ENCODE measurements at regions not wholly inside any gene's neighbourhood (a gene's known extent, or its start where the extent isn't known, plus 50 kb on each side); places are given as distances from the start of the nearest gene placed in this dataset.

GRCh38 chr2:13543550-13543949 lies 826.8 kb downstream of the TRIB2 start:
- DNase-seq (ENCODE audit: low read depth, low spot score) (no peak), FAIRE-seq (no peak)
- dilution Hi-C loops (cut with MboI; ENCODE audit: extremely low pct_ligation_motif_present, low sequenced_read_pairs) (no loop called here), intact Hi-C loops (cut with micrococcal nuclease) (no loop called here)
- Histone ChIP-seq H3K9me3 (replicated peaks; ENCODE audit: control insufficient read depth, insufficient read depth, low read length) (peaks cover 2% of the 10 kb centered on the region), H3K4me2 (ENCODE audit: insufficient read depth, low read length) (no peak overlapping the region), H3K9me1 (replicated peaks; ENCODE audit: control insufficient read depth, extremely low read depth, insufficient read depth, low read length) (no peaks in the 10 kb centered on the region), H3K27ac (ENCODE audit: insufficient read depth, low read depth, low read length) (no peak overlapping the region), H3K4me3 (replicated peaks in 1 of 3; ENCODE audit: insufficient read depth in 1 of 3, low read depth in 1 of 3, low read length in 3 of 3) (no peak overlapping the region), H2AFZ (ENCODE audit: low read depth, low read length) (no peak overlapping the region), H3K79me2 (ENCODE audit: control insufficient read depth, insufficient read depth, low read length) (no peaks in the 10 kb centered on the region), H3K9ac (replicated peaks; ENCODE audit: extremely low read depth, insufficient read depth, low read length) (no peak overlapping the region), H3K27me3 (ENCODE audit: control insufficient read depth in 2 of 2, insufficient read depth in 2 of 2, low read length in 2 of 2) (no peaks in the 10 kb centered on the region), H4K20me1 (replicated peaks; ENCODE audit: control insufficient read depth, extremely low read depth, insufficient read depth, low read length) (no peaks in the 10 kb centered on the region), H3K4me1 (ENCODE audit: control insufficient read depth, extremely low read depth, insufficient read depth, low read length) (no peaks in the 10 kb centered on the region), H3K36me3 (ENCODE audit: control insufficient read depth in 2 of 2, extremely low read depth in 1 of 2, insufficient read depth in 2 of 2, low read length in 2 of 2) (no peaks in the 10 kb centered on the region)
- ChIA-PET POLR2A (no interaction called here), CTCF (no interaction called here)
- no peak for TF ChIP-seq MAX (IDR thresholded peaks at IDR 0.05; ENCODE audit: insufficient read depth, insufficient read length)
- TF ChIP-seq CTCF (IDR thresholded peaks at IDR 0.05; ENCODE audit: extremely low read depth in 1 of 2, insufficient read depth in 1 of 2, low read depth in 1 of 2, low read length in 2 of 2), result no peak
- TF ChIP-seq JUN (IDR thresholded peaks at IDR 0.05; ENCODE audit: borderline replicate concordance, insufficient read depth, insufficient read length, low read depth), result no peak
- no peak for TF ChIP-seq MYC (IDR thresholded peaks at IDR 0.05; ENCODE audit: low read depth, low read length)
- TF ChIP-seq POLR2A (IDR thresholded peaks at IDR 0.05; ENCODE audit: low read depth, low read length), result no peak
- no peak for TF ChIP-seq POLR2AphosphoS5 (IDR thresholded peaks at IDR 0.05; ENCODE audit: insufficient read depth, low read depth, low read length)
- no peak for TF ChIP-seq GATA2 (IDR thresholded peaks at IDR 0.05; ENCODE audit: insufficient read depth, insufficient read length, low read depth, low read length)
- no peak for TF ChIP-seq EZH2 (IDR thresholded peaks at IDR 0.05; ENCODE audit: borderline replicate concordance, low read depth, low read length, severe bottlenecking)
- TF ChIP-seq FOS (IDR thresholded peaks at IDR 0.05; ENCODE audit: borderline replicate concordance, insufficient read depth, low read length), result no peak
- BruUV-seq (replicated peaks), result no TSS peak

All from endothelial cell of umbilical vein (primary cell).